ENCODE measurements at regions not wholly inside any gene's neighbourhood (a gene's known extent, or its start where the extent isn't known, plus 50 kb on each side); places are given as distances from the start of the nearest gene placed in this dataset.

- no peak for ATAC-seq
- no peak for DNase-seq
- intact Hi-C loops (cut with DNase I) = no loop called here
These were observed 161.3 kb downstream of the MACROH2A1 start for GRCh38 chr5:135237748-135238103.

- DNase-seq (no peak), ATAC-seq (peak in 1 of 2 donors; percentile 11)
- intact Hi-C loops (cut with DNase I) = no loop called here
These were observed 161.9 kb downstream of the MACROH2A1 start for GRCh38 chr5:135236908-135237747.

DNA sequence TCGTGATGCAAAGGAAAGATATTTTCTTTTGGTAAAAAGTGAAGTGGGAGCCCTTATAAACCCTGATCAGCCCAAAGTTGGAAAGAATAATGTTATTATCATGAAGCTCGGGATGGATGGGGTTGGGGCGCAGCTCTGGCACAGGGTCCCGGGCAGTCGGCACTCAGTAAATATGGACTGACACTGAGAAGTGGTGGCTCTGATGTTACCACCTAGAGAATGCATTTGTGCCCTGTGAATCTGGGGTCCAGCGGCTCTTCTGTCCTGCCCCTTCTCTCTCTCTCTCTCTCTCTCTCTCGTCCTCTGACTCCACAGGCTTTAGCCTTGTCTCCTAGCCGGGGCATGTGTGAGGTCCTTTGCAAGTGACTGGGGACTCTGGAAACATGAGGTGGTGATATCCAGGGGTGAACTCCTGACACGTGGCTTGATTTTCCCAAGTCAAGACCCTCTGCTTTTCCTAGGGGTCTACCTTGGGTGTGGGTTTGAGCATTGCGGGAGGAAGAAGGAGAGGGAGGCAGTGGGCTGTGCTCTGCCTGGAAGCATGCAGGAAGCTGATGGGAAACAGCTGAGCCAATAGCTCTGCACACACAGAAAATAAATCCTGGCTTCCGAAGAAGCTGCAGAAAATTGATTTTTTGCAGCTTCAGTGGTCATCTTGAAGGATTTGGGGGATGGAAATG, 162.7 kb downstream of the MACROH2A1 start:
- DNase-seq = no peak

GRCh38 chr5:135235551-135236227, 163.3 kb downstream of the MACROH2A1 start:
- ATAC-seq = no peak
- DNase-seq = no peak
- intact Hi-C loops (cut with DNase I) = no loop called here

More for the DNA sequence above, 162.7 kb downstream of the MACROH2A1 start:
- no peak for ATAC-seq
- intact Hi-C loops (cut with DNase I) = no loop called here

DNA sequence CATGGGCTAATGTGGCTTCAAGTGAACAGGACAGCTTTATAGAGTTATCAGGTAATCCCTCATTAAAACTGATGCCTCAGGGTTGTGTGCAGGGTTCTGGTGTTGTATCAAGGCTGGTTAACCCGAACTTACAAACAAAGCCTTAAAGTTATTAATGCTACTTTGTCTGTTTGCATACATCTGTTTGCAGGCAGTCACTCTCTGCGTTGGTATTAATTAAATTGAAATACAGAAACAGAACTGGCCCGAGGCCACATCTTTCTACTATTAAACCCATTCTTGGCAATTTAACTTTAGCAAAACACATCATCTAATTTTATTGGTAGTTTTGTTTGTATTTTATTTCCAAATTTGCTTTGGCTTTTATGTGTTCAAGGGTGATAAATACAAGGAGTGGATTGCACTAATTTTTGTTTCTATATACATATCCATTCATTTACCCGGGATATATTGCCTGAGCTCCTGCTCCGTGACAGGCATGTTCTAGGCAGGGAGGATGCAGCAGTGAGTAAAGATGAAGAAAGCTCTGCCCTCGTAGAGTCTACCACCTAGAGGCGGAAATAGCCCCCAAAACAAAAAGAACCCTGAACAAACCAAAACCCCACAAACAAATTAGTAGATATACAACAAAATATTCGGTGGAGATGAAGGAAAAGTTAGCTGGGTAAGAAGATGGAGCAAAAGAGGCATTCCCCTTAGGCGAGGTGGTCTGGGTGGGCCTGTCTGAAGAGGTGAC, 164.2 kb downstream of the MACROH2A1 start:
- intact Hi-C loops (cut with DNase I) = no loop called here
- DNase-seq (no peak), ATAC-seq (no peak)

DNA sequence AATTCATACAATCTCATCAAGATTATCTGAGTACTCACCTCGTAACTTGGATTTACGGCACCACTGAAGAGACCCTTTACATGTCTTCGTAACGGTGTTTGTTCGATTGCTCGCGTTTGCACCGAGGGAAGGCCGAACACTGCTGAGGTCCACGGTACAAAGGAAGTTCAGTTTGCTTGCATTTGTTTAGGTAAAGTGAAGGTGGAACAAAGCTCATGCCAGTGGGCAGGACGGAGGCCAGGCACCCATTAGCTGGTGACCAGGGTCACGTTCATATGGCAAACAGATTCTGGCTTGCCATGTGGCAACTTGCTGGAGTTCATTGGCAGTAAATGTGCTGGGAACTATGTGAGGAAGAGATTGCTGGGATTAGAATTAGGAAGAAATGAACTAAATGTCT, 164.8 kb downstream of the MACROH2A1 start:
- intact Hi-C loops (cut with DNase I) = no loop called here
- DNase-seq (no peak), ATAC-seq (no peak)

- DNase-seq = no peak
- ATAC-seq = no peak
- intact Hi-C loops (cut with DNase I) = no loop called here
These were observed 165.6 kb downstream of the MACROH2A1 start for GRCh38 chr5:135233477-135233876.

DNA sequence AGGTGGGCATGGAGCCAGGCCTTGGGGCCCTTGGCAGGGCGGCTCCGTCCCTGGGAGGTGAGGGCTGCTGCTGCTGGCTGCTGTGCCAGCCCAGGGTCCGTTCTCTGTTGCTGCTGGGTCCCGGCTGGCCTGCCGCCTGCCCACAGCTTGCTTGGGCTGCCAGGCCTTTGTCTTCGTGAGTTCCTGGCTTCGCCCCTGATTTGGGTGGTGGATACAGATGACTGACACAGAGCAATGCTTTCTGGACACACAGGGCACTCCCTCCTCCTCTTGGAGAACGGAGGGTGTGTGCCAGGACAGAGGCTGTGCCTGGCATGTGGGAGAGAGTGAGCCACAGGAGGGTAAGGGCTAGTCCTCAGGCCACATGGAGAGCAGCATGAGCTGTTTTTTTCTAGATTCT, 166.1 kb downstream of the MACROH2A1 start:
- DNase-seq = no peak

DNA sequence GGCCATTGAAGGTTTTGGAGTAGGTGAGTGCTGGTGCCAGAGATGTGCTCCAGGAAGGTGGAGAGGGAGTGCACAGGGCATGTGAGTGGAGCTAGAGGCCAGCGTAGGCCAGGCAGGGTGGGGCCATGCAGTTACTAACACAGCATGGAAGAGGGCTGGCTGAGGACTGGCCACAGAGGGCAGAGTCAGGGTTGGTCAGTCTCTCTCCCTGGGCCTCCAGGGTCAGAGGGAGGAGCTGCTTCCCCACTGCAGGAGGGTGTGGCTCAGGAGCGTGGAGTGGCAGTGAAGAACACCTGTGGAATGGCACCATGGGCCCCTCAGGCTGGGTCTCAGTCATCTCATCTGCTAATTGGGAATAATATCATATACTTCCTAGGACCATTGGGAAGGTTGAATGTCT, 167.7 kb downstream of the MACROH2A1 start:
- intact Hi-C loops (cut with DNase I) = no loop called here
- ATAC-seq (no peak), DNase-seq (no peak)

More for the DNA sequence above, 166.1 kb downstream of the MACROH2A1 start:
- intact Hi-C loops (cut with DNase I) = no loop called here
- ATAC-seq = peak; percentile 63 to 73

GRCh38 chr5:135230251-135230925, 168.6 kb downstream of the MACROH2A1 start:
- DNase-seq (peak; percentile 72), ATAC-seq (peak; percentile 82 to 89)
- intact Hi-C loops (cut with DNase I) = no loop called here

DNA sequence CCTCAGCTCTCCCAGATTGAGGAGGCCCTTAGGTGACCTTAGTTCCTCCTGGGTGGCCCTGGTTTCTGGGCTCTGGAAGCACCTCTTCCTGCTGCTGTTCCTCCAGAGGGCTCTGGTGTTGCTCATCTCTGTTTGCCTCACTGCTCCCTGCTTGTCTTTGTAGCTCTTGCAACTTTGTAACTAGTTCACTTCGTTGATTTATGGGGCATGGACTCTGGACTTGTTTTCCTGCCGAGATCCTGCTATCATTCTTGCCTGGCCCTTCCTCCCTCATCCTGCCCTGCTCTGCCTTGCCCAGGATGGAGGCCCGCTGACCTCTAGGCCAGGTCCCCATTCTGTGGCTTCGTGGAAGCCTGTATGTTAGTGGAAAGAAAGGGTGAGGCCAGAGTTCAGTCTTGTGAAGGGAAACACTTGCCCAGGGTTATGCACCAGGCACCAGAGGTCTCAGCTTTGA, 169.3 kb downstream of the MACROH2A1 start:
- DNase-seq = no peak
- intact Hi-C loops (cut with DNase I) = no loop called here
- ATAC-seq = no peak

DNA sequence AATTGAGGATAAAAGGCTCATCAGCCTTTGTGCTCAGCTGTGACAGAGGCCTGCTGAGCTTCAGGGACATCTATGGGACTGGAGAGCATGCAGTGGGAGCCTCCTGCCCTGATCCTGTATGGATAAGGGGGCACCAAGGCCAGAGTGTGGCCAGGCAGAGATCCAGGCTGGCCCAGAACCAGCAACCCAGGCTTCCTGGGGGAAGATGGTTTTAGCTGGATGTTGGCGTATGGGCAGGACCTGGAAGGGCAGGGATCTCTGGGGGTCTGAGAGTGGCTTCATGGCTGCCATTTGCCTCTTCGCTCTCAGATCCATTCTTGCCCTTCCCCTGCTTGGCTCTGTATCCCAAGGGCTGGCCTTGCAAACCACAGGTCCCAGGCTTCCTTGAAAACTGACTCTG, 169.9 kb downstream of the MACROH2A1 start:
- DNase-seq (no peak), ATAC-seq (no peak)
- intact Hi-C loops (cut with DNase I) = no loop called here

DNA sequence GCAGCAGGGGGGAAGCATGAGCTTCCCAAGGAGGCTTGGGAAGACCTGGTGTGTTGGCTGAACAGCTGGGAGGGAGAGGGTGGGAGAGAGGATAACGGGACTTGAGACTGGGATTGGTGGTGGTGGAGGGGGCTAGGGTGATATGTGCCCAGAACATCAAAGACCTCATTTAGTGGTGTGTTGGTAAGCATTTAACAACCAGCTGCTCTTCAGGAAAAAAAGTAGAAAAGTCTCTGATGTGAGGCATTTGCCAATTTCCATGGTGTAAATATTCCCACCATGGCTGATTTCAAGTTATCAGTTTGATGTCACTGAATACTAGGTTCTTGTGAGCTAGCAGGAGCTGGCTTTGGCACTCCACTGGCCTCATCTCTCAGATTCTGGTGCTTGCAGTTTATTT, 170.8 kb downstream of the MACROH2A1 start:
- intact Hi-C loops (cut with DNase I) = no loop called here
- no peak for DNase-seq

GRCh38 chr5:135227064-135228022, 171.7 kb downstream of the MACROH2A1 start:
- intact Hi-C loops (cut with DNase I) = no loop called here
- no peak for DNase-seq

More for the DNA sequence above, 170.8 kb downstream of the MACROH2A1 start:
- no peak for ATAC-seq

DNA sequence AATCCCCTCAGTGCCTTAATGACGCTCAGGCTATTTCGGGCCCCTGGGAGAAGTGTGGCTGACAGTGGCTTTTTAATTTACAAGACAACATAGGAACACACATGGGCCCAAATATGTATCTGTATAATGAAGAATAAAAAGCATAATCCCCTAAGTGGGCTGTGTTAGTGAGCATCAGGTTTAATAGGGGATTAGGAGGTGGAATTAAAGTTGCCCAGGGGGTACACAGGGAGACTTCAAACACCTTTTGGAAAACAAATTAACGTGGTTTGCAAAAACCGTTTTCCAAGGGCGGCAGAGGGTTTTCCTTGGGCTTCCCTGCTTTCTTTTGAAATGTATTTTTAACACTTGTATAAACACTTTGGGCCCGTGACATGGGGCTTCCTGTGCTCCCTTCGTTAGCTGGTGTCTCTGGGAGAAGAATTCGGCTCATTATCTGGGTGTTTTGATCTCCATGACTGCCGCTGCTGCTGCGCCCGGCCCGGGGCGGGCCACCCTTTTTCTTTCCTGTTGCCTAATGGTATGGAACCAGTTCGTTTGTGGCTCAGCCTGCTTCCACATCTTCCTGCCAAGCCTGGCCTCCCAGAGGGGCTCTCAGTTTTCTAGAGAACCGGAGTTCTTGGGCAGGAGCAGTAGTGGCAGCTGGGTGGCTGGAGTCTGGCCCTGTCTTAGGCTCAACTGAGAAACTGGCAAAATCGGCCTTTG, 173.0 kb downstream of the MACROH2A1 start:
- intact Hi-C loops (cut with DNase I) = no loop called here
- peak; percentile 41 for DNase-seq

More at GRCh38 chr5:135227064-135228022, 171.7 kb downstream of the MACROH2A1 start:
- ATAC-seq = no peak

DNA sequence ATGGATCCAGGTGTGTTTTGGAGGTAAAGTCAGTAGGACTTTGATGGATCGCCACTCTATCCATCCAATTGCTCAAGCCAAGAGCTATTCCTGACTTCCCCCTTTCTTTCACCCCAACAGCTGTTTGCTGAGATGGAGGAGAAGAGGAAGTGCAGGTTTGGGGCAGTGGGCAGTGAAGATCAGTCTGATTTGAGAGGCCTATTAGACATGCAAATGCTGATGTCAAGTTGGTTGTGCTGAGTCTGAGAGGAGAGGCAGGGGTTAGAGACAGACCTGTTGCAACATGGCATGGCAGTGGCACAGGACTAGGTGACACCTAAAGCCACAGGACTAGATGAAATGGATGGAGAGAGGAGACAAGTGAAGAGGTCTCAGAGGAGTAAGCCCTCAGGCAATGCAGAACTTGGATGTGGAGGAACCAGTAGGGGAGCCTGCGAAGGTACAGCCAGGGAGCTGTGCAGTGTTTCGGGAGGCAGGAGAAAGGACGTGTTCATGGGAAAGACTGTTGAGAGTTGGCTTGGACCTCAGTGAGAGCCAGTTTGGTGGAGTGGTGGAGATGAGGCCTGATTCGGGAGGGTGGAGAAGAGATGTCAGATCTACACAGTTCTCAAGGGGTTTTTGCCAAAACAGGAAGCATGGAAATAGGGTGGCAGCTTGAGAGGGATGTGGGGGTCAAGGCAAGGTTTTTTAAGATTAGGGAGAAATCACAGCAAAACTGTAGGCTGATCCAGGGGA, 175.0 kb downstream of the MACROH2A1 start:
- intact Hi-C loops (cut with DNase I) = no loop called here
- ATAC-seq (no peak), DNase-seq (no peak)

More for the DNA sequence above, 173.0 kb downstream of the MACROH2A1 start:
- peak in 1 of 2 donors; percentile 25 for ATAC-seq
